ENCODE measurements at regions not wholly inside any gene's neighbourhood (a gene's known extent, or its start where the extent isn't known, plus 50 kb on each side); places are given as distances from the start of the nearest gene placed in this dataset.
"Not testable (repeated sequence)": the region's sequence is repeated elsewhere in the genome, so short reads cannot be mapped to it uniquely, and the experiment has no call there.

GRCh38 chr2:84040281-84040680, 418.8 kb downstream of the SUCLG1 start:
- DNase-seq = no peak

- no peak for DNase-seq
Measured at GRCh38 chr2:84038866-84039265, 420.2 kb downstream of the SUCLG1 start.

- DNase-seq = no peak
Measured at GRCh38 chr2:84033347-84033974, 425.6 kb downstream of the SUCLG1 start.

- DNase-seq = no peak
Measured at GRCh38 chr2:84031312-84032050, 427.6 kb downstream of the SUCLG1 start.

- no peak for DNase-seq
Measured at GRCh38 chr2:84029903-84030575, 429.0 kb downstream of the SUCLG1 start.

- DNase-seq = no peak
Measured at GRCh38 chr2:84026818-84027217, 432.3 kb downstream of the SUCLG1 start.

- peak; percentile 43 for DNase-seq
Measured at GRCh38 chr2:84022810-84023431, 436.2 kb downstream of the SUCLG1 start.

- DNase-seq = no peak
Measured at GRCh38 chr2:84017010-84017409, 442.1 kb downstream of the SUCLG1 start.

- no peak for DNase-seq
Measured at GRCh38 chr2:84016183-84016582, 442.9 kb downstream of the SUCLG1 start.

GRCh38 chr2:83997889-83998288, 461.2 kb downstream of the SUCLG1 start:
- no peak for DNase-seq

- DNase-seq = no peak
Measured at GRCh38 chr2:83994633-83995179, 464.4 kb downstream of the SUCLG1 start.

- no peak for DNase-seq
Measured at GRCh38 chr2:83993873-83994632, 465.0 kb downstream of the SUCLG1 start.

- no peak for DNase-seq
Measured at GRCh38 chr2:83991992-83992391, 467.1 kb downstream of the SUCLG1 start.

GRCh38 chr2:83990636-83991035, 468.4 kb downstream of the SUCLG1 start:
- DNase-seq = no peak

GRCh38 chr2:83976628-83977027, 482.5 kb downstream of the SUCLG1 start:
- not testable (repeated sequence) for DNase-seq

- no peak for DNase-seq
Measured at GRCh38 chr2:83972128-83972527, 487.0 kb downstream of the SUCLG1 start.

- no peak for DNase-seq
Measured at GRCh38 chr2:83971547-83971946, 487.5 kb downstream of the SUCLG1 start.

- DNase-seq = no peak
Measured at GRCh38 chr2:83970217-83970929, 488.7 kb downstream of the SUCLG1 start.

- no peak for DNase-seq
Measured at GRCh38 chr2:83969085-83969484, 490.0 kb downstream of the SUCLG1 start.

- no peak for DNase-seq
Measured at GRCh38 chr2:83967854-83968253, 491.2 kb downstream of the SUCLG1 start.

GRCh38 chr2:83966946-83967345, 492.1 kb downstream of the SUCLG1 start:
- DNase-seq = not testable (repeated sequence)

- DNase-seq = no peak
Measured at GRCh38 chr2:83961512-83961911, 497.6 kb downstream of the SUCLG1 start.
